SU-DHL-6 (cell line): ENCODE measurements at regions not wholly inside any gene's neighbourhood (a gene's known extent, or its start where the extent isn't known, plus 50 kb on each side); places are given as distances from the start of the nearest gene placed in this dataset.

Experiments
- EZH2phosphoT487 ChIP-seq: fragments of 200-600 bp; sonication (generic), shearing (Covaris generic); conservative IDR thresholded peaks from 2 replicates; pipeline ENCODE4 v1.6.1; 2018; ENCODE audit warnings: mild to moderate bottlenecking, antibody characterized with exemption, low read length, moderate library complexity, mixed read lengths
- TF ChIP-seq, protein P1 (sequence below): fragments of 200-600 bp; sonication (generic); IDR thresholded peaks from one replicate; pipeline ENCODE4 v1.5.1; 2017; ENCODE audit warnings: antibody characterized with exemption, mild to moderate bottlenecking, low read length, moderate library complexity; ENCODE audit not compliant: insufficient read depth, poor library complexity, severe bottlenecking

DNA sequence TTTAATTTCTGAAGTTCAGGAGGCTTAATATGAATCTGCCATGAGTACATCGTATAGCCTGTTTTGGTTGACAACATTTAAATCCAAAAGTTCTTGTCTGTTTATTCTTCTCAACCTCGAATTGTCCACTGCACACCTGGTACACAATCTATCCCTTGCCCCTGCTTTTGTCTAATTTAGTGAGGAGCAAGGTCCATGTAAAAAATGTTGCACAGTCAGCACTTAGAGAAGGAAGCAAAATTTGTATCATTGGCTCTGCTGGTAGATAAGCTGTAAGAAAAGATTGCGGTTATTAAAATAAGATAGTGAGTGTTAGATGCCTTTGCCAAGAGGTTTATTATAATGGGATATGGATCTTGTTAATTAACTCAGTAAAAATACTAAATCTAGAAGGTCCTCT lies 761.5 kb downstream of the RAPGEF2 start:
- TF ChIP-seq, protein P1, sequence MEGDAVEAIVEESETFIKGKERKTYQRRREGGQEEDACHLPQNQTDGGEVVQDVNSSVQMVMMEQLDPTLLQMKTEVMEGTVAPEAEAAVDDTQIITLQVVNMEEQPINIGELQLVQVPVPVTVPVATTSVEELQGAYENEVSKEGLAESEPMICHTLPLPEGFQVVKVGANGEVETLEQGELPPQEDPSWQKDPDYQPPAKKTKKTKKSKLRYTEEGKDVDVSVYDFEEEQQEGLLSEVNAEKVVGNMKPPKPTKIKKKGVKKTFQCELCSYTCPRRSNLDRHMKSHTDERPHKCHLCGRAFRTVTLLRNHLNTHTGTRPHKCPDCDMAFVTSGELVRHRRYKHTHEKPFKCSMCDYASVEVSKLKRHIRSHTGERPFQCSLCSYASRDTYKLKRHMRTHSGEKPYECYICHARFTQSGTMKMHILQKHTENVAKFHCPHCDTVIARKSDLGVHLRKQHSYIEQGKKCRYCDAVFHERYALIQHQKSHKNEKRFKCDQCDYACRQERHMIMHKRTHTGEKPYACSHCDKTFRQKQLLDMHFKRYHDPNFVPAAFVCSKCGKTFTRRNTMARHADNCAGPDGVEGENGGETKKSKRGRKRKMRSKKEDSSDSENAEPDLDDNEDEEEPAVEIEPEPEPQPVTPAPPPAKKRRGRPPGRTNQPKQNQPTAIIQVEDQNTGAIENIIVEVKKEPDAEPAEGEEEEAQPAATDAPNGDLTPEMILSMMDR = no peak
- no peak for TF ChIP-seq EZH2phosphoT487
